ENCODE measurements at regions not wholly inside any gene's neighbourhood (a gene's known extent, or its start where the extent isn't known, plus 50 kb on each side); places are given as distances from the start of the nearest gene placed in this dataset.
"Not testable (repeated sequence)": the region's sequence is repeated elsewhere in the genome, so short reads cannot be mapped to it uniquely, and the experiment has no call there.

DNA sequence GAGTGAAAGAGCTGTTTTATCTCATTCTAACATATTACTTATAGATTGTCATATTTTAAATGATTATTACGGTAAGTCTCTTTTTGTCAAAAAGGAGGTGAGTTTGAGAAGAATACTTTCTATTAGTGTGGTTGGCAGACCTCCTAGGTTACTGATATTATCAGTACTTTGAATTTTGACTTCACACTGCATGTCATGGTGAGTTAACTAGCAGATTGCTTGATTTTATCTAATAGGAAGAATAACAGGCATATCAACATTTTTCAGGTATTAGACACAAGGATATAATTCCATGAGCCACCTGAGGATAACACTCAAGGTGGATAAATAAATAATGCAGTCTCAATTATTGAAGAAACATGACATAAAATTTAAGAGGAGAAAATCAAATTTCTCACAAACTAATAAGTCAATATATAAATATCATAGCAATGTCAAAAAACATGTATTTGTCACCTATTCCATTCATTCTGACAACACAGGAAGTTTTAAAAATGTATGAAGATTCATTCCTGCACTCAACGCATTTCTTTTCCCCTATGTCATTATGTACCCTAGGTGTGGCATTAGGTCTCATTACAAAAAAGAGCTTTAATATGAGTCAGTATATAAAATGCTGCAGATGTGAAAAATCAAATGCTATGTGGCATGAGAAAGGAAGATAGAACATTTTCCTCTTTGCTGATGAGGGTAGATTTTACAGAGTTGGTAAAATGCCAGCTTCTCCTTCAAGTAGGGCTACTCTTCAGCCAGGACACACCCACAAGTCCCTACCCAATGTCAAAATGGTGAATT, 1621.6 kb downstream of the REEP3 start:
- DNase-seq: no peak

DNA sequence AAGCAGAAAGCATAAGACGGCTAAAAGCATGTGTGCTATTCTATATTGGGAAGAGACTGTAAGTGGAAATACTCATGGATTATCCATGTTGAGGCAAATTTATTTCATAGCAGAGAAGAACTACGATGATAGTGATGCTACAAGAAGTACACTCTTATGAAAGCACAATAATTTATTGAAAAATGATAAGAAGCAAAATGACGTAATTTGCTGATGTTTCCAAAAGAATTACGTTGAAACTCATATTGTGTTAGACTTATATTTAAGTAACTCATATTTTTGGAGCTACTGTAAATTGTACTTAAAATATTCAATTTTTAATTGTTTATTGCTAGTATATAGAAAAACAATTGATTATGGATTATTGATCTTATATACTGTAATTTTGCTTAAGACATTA, 1622.5 kb downstream of the REEP3 start:
- DNase-seq: no peak

DNA sequence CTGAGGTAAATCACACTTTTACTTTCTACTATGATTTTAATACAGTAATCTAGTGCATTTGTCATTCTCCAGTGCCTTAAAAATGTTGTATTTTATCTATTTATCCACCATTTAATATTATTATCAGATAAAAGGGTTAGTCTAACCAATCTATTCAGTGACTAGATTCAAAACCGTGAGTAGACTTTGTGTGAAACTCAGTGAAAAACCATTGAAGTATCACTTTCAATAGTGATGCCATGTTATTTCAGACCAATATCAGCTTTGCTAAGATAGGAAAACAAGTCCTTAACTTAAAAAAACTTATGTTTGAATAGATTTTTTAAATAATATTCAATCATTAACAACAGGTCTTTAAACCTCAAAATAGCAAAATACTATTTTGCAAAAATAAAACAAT, 1628.7 kb downstream of the REEP3 start:
- no peak for DNase-seq

DNA sequence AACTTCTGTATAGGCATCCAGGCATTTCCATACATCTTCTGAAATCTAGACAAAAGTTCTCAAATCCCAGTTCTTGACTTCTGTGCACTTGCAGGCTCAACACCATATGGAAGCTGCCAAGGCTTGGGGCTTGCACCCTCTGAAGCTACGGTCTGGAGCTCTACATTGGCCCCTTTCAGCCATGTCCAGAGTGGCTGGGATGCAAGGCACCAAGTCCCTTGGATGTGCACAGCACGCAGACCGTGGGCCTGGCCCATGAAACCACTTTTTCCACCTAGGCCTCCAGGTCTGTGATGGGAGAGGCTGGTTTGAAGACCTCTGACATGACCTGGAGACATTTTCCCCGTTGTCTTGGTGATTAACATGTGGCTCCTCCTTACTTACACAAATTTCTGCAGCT, 1645.1 kb downstream of the REEP3 start:
- no peak for DNase-seq

DNA sequence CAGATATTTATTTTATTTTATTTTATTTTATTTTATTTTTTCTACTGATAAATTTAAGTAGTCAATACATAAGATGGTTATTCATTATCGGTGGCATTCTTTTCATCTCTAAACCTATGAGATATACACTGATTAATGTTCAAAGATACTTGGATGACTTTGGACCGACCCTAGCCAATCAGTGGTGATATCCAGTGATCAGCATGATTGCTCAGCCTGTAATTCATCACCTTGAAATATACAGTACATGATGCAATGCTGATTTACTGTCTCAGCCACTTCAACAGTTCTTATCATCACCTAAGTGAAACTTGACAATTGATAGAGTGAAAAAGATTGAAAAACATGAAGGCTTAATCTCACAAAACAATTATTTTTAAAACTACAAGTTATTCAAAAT, 1651.0 kb downstream of the REEP3 start:
- no peak for DNase-seq

DNA sequence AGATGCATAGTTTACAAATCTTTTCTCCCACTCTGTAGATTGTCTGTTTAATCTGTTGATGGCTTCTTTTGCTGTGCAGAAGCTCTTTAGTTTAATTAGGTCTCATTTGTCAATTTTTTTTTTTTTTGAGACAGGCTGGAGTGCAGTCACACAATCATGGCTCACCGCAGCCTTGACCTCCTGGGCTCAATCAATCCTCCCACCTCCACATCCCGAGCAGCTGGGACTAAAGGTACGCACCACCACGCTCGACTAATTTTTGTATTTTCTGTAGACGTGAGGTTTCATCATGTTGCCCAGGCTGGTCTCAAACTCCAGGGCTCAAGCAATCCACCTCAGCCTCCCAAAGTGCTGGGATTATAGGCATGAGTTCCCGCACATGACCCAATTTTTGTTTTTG, 1655.8 kb downstream of the REEP3 start:
- DNase-seq: no peak

DNA sequence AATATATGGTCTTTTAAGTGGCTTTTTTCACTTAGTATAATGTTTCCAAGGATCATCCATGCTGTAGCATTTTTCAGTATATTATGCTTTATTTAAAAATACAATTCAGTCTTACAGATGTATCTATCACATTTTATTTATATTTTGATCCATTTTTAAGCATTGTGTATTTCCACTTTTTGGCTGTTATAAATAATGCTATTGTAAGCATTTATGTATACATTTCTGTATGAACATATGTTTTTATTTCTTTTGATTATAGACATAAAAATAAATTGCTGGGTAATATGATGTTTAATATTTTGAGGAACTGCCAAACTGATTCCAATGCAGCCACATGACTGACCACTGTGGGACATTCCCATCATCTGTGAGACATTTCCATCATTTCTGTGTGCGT, 1662.0 kb downstream of the REEP3 start:
- no peak for DNase-seq

DNA sequence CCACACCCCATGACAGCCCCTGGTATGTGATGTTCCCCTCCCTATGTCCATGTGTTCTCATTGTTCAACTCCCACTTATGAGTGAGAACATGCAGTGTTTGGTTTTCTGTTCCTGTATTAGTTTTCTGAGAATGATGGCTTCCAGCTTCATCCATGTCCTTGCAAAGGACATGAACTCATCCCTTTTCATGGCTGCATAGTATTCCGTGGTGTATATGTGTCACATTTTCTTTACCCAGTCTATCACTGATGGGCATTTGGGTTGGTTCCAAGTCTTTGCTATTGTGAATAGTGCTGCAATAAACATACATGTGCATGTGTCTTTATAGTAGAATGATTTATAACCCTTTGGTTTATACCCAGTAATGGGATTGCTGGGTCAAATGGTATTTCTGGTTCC, 1665.5 kb downstream of the REEP3 start:
- DNase-seq: not testable (repeated sequence)

DNA sequence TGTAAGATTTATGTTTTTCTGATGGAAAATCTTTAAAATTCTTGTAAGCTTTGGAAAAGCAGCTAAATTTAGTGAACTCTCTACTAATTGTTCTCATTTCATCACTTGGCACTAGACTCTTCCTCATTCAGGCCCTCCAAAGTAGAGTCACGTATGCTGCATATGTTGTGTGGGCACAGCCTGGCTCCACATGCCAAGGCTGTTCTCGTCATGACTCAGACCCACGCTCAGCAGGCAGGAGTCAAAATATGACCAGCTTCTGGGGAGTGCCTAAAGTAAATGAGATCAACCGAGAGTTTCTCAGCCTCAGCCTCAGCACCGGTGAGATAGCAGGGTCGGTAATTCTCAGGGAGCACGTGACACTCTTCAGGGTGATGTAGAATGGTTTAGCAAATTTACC, 1672.9 kb downstream of the REEP3 start:
- no peak for DNase-seq

DNA sequence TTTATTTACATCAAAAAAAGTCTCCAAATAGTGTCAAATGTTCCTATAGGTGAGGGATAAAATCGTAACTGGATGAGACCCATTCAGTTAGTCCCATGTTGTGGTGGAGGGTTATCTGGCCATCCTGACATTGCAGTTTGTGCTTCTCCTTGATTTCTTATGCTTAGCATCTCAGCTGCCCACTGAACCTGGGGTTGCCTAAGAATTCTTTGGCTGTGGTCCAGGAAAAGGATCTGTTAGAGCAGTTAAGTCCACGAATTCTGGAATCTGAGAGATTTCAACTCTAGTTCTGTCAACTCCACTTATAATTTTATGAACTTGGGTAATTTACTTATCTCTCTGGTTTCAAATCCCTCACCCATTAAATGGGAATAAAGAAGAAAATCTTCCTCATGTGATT, 1673.4 kb downstream of the REEP3 start:
- DNase-seq: no peak

DNA sequence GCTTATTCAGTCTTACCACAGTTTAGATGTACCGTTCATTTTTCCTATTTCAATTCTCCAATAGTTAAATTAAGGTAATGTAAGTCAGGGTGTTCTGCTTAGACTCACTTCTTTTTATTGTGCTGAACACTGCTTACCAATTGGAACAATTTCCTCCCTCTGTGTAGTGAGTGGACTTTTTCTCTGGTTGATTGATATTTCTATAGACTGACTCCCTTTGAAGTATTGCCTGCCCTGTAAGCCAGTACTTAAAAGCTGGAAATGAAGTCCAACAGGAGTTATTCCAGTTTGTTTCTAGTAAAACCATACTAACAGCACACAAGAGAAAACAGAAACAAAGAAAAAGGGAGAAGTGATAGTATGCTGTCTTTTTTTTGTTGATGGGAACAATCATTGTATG, 1674.9 kb downstream of the REEP3 start:
- DNase-seq: no peak

DNA sequence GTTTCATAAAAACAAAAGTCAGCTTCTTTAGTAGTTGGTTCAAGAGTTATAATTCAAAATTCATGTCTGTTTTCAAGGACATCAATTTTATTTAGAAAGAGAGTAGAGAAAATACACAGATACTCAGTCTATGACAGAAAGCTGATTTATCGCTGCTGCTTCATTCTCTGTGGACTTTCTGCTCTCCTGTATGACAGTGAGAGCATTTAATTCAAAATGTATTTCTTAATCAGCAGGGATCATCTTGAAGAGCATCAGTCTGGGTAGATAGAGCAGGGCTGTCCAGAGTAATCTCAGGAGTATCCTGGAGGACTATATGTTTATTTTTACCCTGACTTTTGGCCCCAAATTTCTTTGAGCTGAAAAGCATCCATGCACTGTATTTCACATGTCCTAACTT, 1676.7 kb downstream of the REEP3 start:
- no peak for DNase-seq

DNA sequence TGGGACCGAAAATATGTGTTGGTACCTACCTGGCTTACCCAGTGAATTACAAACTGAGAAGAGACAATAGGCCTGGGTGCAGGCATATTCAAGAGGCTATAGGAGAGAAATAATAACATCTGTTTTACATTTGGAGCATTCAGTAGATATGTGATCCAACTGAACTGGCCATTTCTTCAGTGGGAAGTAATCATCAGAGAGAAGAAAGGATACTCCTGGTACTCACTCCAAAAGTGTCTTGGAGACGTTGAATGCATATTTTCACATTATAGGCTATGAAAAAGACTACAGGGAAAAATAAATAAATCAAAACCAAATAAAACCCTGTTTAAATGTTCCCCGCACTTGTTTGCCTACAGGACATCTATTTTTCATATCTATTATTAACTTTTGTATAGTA, 1680.3 kb downstream of the REEP3 start:
- DNase-seq: no peak

DNA sequence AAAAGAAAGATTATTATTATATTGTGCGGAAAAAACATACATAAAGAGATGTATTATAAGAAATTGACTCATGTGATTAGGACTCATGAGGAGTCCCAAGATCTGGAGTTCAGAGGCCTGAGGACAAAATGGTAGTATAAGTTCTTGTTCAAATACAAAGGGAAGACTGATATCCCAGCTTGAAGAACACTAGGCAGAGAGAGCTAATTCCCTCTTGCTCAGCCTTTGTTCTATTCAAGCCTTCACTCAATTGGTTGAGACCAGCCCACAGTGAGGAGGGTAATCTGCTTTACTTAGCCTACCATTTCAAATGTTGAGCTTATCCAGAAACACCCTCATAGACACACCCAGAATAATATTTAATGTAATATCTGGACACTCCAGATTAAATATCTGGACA, 1683.8 kb downstream of the REEP3 start:
- DNase-seq: no peak

DNA sequence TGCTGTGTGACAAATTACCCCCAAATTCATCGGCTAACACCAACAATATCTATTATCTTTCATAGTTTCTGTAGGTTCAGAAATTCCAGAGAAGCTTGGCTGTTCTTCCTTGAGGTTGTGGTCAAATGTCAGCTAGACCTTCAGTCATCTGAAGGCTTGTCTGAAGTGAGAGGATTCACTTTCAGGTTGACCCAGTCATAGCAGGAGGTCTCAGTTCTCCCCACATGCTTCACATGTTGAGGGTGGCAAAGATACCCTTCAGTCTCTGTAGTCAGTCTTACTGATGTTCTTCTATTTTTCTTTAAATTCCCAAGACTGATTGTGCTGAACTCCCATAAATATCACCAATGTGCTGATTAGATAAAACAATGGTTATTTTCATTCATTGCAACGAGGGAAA, 1692.0 kb downstream of the REEP3 start:
- DNase-seq: no peak

DNA sequence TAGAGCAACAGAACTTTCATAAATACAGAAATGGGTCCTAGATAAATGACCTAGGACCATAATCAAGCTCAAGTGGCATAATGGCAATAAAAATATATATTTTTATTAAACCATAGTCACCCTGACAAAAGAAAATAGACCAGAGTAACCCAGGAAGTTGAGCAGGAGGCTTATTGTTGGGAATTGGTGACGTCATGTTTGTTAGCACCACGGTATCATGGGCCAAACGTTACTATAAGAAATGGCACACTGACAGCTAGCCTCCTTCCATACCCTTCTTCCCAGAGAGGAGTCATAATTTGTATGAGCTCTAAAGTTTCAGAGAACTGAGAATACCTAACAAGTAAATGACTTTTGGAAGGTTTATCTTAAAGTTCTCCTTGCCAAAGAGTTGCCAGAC, 1698.2 kb downstream of the REEP3 start:
- DNase-seq: no peak

DNA sequence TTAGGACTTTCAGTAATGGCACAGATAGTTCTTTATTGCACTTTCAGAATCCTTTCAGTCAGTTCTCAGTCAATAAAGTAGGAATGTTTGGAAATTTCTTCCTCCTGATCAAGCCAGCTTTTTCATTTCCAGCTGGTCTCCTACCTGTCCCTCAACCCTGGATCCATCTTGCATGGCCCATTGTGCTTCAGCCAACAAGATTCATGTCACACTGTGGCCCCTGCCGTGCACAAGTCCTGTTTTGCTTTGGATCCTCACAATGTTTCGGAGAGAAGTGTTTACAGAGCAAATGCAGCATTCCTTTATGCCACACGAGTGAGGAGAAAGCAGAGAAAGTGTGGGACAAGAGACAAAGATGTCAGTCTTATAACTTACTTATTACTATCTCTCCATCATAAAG, 1694.7 kb upstream of the LRRTM3 start:
- no peak for DNase-seq

DNA sequence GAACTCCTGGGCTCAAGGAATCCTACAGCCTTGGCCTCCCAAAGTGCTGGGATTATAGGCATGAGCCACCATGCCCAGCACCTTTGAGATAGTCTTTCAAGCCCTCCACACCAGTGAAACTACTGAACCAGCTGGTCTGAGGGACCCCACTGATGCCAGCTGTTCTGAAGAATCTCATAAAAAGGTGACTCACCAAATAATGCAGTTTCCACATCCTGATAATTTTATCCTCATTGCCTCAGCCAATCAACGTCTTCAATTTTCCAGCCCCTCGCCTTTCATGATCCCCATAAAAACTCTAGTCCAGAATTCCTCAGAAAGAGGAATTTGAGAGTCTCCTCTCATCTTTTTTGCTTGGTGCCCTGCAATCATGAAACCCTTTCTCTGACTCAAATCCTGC, 1691.6 kb upstream of the LRRTM3 start:
- no peak for DNase-seq

DNA sequence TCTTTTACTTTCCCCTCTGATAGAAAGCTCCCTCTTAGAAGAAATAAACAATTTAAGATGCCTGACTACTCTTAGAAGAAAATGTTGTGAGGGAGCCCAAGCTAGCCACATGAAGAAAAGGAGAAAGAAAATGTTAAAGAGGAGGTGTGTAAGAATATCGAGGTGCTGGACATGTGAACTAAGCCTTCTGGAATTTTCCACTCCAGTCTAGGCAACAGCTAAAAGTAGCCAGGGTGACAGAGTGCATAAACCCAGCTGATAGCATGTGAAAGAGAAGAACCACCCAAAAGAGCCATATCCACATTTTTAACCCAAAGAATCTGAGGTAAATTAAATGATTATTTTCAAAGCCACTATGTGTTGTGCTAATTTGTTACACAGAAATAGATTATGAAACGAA, 1690.6 kb upstream of the LRRTM3 start:
- DNase-seq: no peak

DNA sequence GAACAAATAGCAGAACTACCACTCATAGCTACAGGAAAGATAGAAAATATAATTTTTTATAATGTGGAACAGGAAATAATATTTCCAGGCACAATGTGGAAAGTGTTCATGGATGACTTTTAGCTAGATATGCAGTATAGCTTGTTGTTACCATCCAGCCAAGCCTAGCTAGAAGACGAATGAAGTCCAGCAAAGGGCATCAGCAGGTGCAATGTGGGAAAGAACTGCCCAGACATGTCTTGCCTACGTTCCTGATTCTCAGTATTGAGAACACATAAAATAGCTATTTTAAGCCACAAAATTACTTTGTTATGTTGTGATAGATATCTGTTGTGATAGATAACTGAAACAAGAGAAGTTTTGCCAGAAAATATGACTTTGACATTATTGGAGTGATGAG, 1690.0 kb upstream of the LRRTM3 start:
- no peak for DNase-seq

DNA sequence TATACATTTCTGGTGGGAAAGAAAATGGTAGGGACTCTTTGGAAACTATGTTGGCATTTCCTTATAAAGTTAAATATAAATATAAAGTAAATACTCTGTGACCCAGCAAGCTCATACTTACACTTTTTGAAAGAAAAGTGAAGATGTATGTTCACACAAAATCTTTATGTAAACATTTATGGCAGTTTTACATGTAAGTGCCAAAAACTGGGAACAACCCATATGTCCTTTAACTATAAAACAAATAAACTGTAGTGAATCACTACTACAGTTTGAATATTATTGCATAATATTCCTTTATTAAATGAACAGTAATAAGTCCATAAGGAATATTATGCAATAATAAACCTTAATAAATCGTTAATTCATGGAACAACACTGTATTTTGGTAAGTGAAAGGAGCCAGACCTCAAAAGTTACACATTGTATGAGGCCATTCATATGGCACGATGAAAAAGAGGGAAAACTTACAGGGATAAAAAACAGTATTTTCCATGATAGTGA, 1660.3 kb upstream of the LRRTM3 start:
- DNase-seq: no peak

DNA sequence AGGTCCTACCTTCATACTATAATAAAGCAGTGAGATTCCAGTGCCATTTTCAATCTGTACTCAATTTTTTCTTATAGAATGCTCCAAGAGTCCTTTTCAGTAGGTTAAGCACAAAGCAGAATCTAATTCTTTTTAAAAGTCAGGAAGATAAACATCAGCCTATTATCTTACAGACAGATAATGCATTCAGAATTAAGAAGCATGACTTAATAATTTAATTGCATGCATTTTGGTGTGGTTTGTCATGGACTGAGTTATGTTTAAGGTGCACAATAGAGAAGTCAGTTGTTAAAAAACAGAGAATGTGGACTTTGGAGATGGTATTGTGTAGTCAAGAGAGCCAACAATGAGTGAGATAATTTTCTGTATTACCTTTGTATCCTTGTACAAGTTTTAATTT, 1656.3 kb upstream of the LRRTM3 start:
- DNase-seq: not testable (repeated sequence)

DNA sequence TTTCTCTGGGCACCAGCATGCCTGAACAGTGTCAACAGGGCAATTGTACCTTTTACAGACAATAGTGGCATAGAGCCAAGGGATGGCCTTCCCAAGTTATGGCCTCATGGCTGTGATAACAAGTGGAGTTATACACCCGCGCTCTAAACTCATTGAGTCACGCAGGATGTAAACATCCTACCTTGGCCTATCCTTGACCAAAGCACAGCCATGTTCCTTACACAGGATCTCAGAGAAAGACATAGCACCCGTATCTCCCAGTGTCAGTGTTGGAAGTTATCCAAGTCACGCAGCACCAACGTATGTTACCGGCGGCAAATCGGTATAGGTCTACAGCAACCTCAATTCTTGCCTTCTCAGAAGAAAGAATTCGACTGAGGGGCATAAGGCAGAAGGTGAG, 1654.9 kb upstream of the LRRTM3 start:
- DNase-seq: no peak

DNA sequence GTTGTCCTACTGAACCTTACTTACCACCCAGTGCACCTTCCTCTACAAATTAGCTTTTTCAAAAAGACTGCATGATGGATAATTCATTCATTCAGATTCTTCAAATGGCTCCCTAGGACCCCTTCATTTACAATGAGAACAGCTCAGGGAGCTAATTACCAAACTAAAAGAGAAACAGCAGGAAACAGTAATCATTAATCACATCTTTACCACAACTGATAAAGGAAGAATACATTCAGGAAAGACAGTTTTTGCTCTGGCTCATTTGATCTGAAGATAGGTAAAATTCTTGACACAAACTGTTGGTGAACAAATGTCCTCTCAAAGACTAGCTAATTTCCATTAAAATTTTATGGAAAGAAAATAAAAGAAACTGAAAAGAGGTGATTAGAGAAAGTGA, 1652.7 kb upstream of the LRRTM3 start:
- DNase-seq: no peak

All from right lung (tissue), 2 donors.